IMR-90 (cell line): ENCODE measurements at regions not wholly inside any gene's neighbourhood (a gene's known extent, or its start where the extent isn't known, plus 50 kb on each side); places are given as distances from the start of the nearest gene placed in this dataset.

Source experiments
- ATAC-seq: fragments of 200-7000 bp; cut with Tn5 transposase; 2 replicates; pipeline ENCODE4 v1.9.1; 2020; ENCODE audit warnings: low read depth, mild to moderate bottlenecking, moderate library complexity
- BruUV-seq: library from RNA; stranded (reverse); fragments of 400-500 nt; replicated peaks from 2 replicates; lab custom pipeline; 2021; lab: Mats Ljungman, UMichigan
- CTCF ChIA-PET: fragments of 300-600 bp; formaldehyde crosslinking; extraction: SDS; loops from one replicate; lab custom pipeline; 2021; ENCODE audit warnings: antibody characterized with exemption; lab: Yijun Ruan, JAX
- POLR2A ChIA-PET: fragments of 300-600 bp; sonication (Branson Sonifier 250); formaldehyde crosslinking; loops from one replicate; lab custom pipeline; 2022; ENCODE audit warnings: antibody characterized with exemption; ENCODE audit not compliant: unreplicated experiment; lab: Charles Lee
- DNase-seq: peaks from one replicate; pipeline ENCODE4 v3.0.0; 2013
- H2AFZ ChIP-seq: replicated peaks from 2 replicates; pipeline ENCODE3; 2013; ENCODE audit warnings: low read length, mild to moderate bottlenecking; ENCODE audit not compliant: poor library complexity
- H2AK5ac ChIP-seq: 2 replicates; pipeline ENCODE4 v1.6.1; 2013; ENCODE audit warnings: low read depth, low read length, inconsistent platforms
- H2AK9ac ChIP-seq: replicated peaks from 2 replicates; pipeline ENCODE3; 2013; ENCODE audit warnings: mild to moderate bottlenecking, low read depth, low read length, moderate library complexity; ENCODE audit not compliant: poor library complexity
- H2BK120ac ChIP-seq: 2 replicates; pipeline ENCODE4 v1.6.1; 2013; ENCODE audit warnings: low read depth, low read length, inconsistent platforms
- H2BK15ac ChIP-seq: 3 replicates; pipeline ENCODE4 v1.6.1; 2013; ENCODE audit warnings: low read depth, low read length, inconsistent platforms
- H2BK20ac ChIP-seq: 2 replicates; pipeline ENCODE4 v1.6.1; 2013; ENCODE audit warnings: low read depth, mild to moderate bottlenecking, inconsistent platforms, low read length, moderate library complexity
- H2BK5ac ChIP-seq: 2 replicates; pipeline ENCODE4 v1.6.1; 2013; ENCODE audit warnings: mild to moderate bottlenecking, low read depth, low read length, inconsistent platforms; ENCODE audit not compliant: poor library complexity, severe bottlenecking
- H3K14ac ChIP-seq: replicated peaks from 2 replicates; pipeline ENCODE4 v1.6.1; 2013; ENCODE audit warnings: low read depth, low read length, inconsistent platforms
- H3K18ac ChIP-seq: 2 replicates; pipeline ENCODE4 v1.6.1; 2013; ENCODE audit warnings: low read depth, low read length, control low read depth
- H3K23ac ChIP-seq: 2 replicates; pipeline ENCODE4 v1.6.1; 2013; ENCODE audit warnings: low read depth, low read length, inconsistent platforms
- H3K27ac ChIP-seq: 2 replicates; pipeline ENCODE4 v1.5.1; 2013; ENCODE audit warnings: mild to moderate bottlenecking, control low read depth, low read length; ENCODE audit not compliant: insufficient read depth
- H3K27me3 ChIP-seq: 2 replicates; pipeline ENCODE4 v1.6.1; 2013; ENCODE audit warnings: low read length; ENCODE audit not compliant: control insufficient read depth, insufficient read depth
- H3K36me3 ChIP-seq: 2 replicates; pipeline ENCODE4 v1.6.1; 2013; ENCODE audit warnings: low read length, mixed read lengths; ENCODE audit not compliant: control insufficient read depth, insufficient read depth
- H3K4ac ChIP-seq: 2 replicates; pipeline ENCODE4 v1.6.1; 2013; ENCODE audit warnings: low read depth, low read length, inconsistent platforms
- H3K4me1 ChIP-seq: 2 replicates; pipeline ENCODE4 v1.6.1; 2013; ENCODE audit warnings: low read length, mixed read lengths; ENCODE audit not compliant: control insufficient read depth, insufficient read depth
- H3K4me2 ChIP-seq: 2 replicates; pipeline ENCODE4 v1.6.1; 2013; ENCODE audit warnings: low read depth, mild to moderate bottlenecking, control low read depth, low read length, moderate library complexity
- H3K4me3 ChIP-seq: 2 replicates; pipeline ENCODE4 v1.5.1; 2013; ENCODE audit warnings: low read depth, mild to moderate bottlenecking, control low read depth, low read length, moderate library complexity; ENCODE audit not compliant: insufficient read depth
- H3K56ac ChIP-seq: 2 replicates; pipeline ENCODE4 v1.6.1; 2013; ENCODE audit warnings: low read length, inconsistent platforms; ENCODE audit not compliant: insufficient read depth; ENCODE audit errors: extremely low read depth
- H3K79me1 ChIP-seq, 2 experiments: 2 replicates each; pipeline ENCODE4 v1.6.1; 2013; ENCODE audit warnings: low read length in 2 of 2, inconsistent platforms in 1 of 2, low read depth in 1 of 2
- H3K9ac ChIP-seq: 2 replicates; pipeline ENCODE4 v1.6.1; 2013; ENCODE audit warnings: low read depth, low read length, control low read depth
- H3K9me1 ChIP-seq: 2 replicates; pipeline ENCODE4 v1.6.1; 2013; ENCODE audit warnings: low read length, inconsistent platforms; ENCODE audit not compliant: insufficient read depth
- H3K9me3 ChIP-seq: 2 replicates; pipeline ENCODE4 v1.6.1; 2013; ENCODE audit warnings: low read length; ENCODE audit not compliant: control insufficient read depth, insufficient read depth
- H4K20me1 ChIP-seq: 2 replicates; pipeline ENCODE4 v1.6.1; 2013; ENCODE audit warnings: low read length, inconsistent platforms; ENCODE audit not compliant: insufficient read depth
- H4K5ac ChIP-seq: 2 replicates; pipeline ENCODE4 v1.6.1; 2013; ENCODE audit warnings: mild to moderate bottlenecking, low read depth, low read length, control low read depth
- H4K8ac ChIP-seq, 2 experiments: 2 replicates each; pipeline ENCODE4 v1.6.1; 2013; ENCODE audit warnings: low read depth in 2 of 2, low read length in 2 of 2, control low read depth in 1 of 2, inconsistent platforms in 1 of 2
- H4K91ac ChIP-seq: 2 replicates; pipeline ENCODE4 v1.6.1; 2013; ENCODE audit warnings: low read depth, low read length, inconsistent platforms; ENCODE audit not compliant: insufficient read depth
- BHLHE40 ChIP-seq: fragments of 150-350 bp; IDR thresholded peaks from 2 replicates; pipeline ENCODE4 v1.6.1; 2016; ENCODE audit warnings: mild to moderate bottlenecking, low read depth, low read length
- CEBPB ChIP-seq: IDR thresholded peaks from 2 replicates; pipeline ENCODE4 v1.6.1; 2012; ENCODE audit warnings: low read depth, low read length, improper control_type of control experiment
- CHD1 ChIP-seq: IDR thresholded peaks from 2 replicates; pipeline ENCODE4 v1.6.1; 2012; ENCODE audit warnings: low read depth, low read length, improper control_type of control experiment
- FOS ChIP-seq: fragments of 150-350 bp; IDR thresholded peaks from 2 replicates; pipeline ENCODE4 v1.6.1; 2016; ENCODE audit warnings: low read depth, low read length
- MAFK ChIP-seq: IDR thresholded peaks from 2 replicates; pipeline ENCODE4 v1.6.1; 2012; ENCODE audit warnings: low read depth, low read length, improper control_type of control experiment
- RCOR1 ChIP-seq: IDR thresholded peaks from 2 replicates; pipeline ENCODE4 v1.6.1; 2012; ENCODE audit warnings: mild to moderate bottlenecking, low read length, improper control_type of control experiment; ENCODE audit not compliant: insufficient replicate concordance
- SMC3 ChIP-seq: fragments of 150-350 bp; IDR thresholded peaks from 2 replicates; pipeline ENCODE4 v1.6.1; 2016; ENCODE audit warnings: low read depth, mild to moderate bottlenecking, antibody characterized with exemption, low read length, moderate library complexity
- dilution Hi-C: fragments of 300-500 bp; cut with HindIII; formaldehyde crosslinking; loops from one replicate; pipeline ENCODE4 v1.14.3; 2018; ENCODE audit warnings: low sequenced_read_pairs; ENCODE audit not compliant: unreplicated experiment
- in situ Hi-C: fragments of 300-500 bp; cut with MboI; formaldehyde crosslinking; loops from 3 replicates; pipeline ENCODE4 v1.14.3; 2019; ENCODE audit warnings: low sequenced_read_pairs, inconsistent platforms, mixed read lengths
- intact Hi-C: fragments of 100-400 bp; cut with micrococcal nuclease; formaldehyde crosslinking; loops from 2 replicates; pipeline ENCODE4 v1.10.0; 2022
- TF ChIP-seq, protein P1 (sequence below): fragments of 150-350 bp; IDR thresholded peaks from 2 replicates; pipeline ENCODE4 v1.6.1; 2017; ENCODE audit warnings: mild to moderate bottlenecking, antibody characterized with exemption, low read length, low read depth
- TF ChIP-seq, protein P2 (sequence below): conservative IDR thresholded peaks from 2 replicates; pipeline ENCODE4 v1.5.1; 2012; ENCODE audit warnings: mild to moderate bottlenecking, low read depth, low read length, improper control_type of control experiment

DNA sequence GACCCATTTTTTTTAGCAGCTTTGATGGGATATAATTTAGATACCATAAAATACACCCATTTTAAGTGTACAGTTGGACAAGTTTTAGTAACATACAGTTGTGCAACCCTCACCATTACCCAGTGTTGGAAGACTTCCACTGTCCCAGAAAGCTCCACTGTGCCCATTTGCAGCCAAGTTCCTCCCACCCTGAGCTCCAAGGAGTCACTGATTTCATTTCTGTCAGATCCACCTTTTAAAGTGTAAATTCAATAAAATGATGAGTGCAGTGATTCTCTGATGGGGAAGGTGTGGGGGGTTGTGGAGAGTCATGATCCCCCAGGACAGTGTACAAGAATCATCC, 93.2 kb upstream of the IGF1R start:
- H3K4me2 ChIP-seq: no peak overlapping the region
- H3K27me3 ChIP-seq: peaks cover 5% of the 10 kb centered on the region
- H2BK15ac ChIP-seq: no peak overlapping the region
- H3K27ac ChIP-seq: no peak overlapping the region
- H2AK9ac ChIP-seq: no peak overlapping the region
- no peaks in the 10 kb centered on the region for H3K36me3 ChIP-seq
- no peaks in the 10 kb centered on the region for H3K79me1 ChIP-seq
- no peak for DNase-seq
- H4K20me1 ChIP-seq: no peaks in the 10 kb centered on the region
- TF ChIP-seq CHD1 (no peak), CEBPB (no peak), FOS (no peak), SMC3 (no peak), BHLHE40 (no peak), MAFK (no peak), RCOR1 (no peak)
- TF ChIP-seq, protein P1, sequence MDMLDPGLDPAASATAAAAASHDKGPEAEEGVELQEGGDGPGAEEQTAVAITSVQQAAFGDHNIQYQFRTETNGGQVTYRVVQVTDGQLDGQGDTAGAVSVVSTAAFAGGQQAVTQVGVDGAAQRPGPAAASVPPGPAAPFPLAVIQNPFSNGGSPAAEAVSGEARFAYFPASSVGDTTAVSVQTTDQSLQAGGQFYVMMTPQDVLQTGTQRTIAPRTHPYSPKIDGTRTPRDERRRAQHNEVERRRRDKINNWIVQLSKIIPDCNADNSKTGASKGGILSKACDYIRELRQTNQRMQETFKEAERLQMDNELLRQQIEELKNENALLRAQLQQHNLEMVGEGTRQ: no peak
- TF ChIP-seq, protein P2, sequence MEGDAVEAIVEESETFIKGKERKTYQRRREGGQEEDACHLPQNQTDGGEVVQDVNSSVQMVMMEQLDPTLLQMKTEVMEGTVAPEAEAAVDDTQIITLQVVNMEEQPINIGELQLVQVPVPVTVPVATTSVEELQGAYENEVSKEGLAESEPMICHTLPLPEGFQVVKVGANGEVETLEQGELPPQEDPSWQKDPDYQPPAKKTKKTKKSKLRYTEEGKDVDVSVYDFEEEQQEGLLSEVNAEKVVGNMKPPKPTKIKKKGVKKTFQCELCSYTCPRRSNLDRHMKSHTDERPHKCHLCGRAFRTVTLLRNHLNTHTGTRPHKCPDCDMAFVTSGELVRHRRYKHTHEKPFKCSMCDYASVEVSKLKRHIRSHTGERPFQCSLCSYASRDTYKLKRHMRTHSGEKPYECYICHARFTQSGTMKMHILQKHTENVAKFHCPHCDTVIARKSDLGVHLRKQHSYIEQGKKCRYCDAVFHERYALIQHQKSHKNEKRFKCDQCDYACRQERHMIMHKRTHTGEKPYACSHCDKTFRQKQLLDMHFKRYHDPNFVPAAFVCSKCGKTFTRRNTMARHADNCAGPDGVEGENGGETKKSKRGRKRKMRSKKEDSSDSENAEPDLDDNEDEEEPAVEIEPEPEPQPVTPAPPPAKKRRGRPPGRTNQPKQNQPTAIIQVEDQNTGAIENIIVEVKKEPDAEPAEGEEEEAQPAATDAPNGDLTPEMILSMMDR: no peak
- H3K9me3 ChIP-seq: no peaks in the 10 kb centered on the region
- H3K4me3 ChIP-seq: no peak overlapping the region
- no peak overlapping the region for H2AK5ac ChIP-seq
- no peak overlapping the region for H4K5ac ChIP-seq
- intact Hi-C loops (no loop called here), in situ Hi-C loops (no loop called here), dilution Hi-C loops (no loop called here)
- no peak overlapping the region for H3K23ac ChIP-seq
- no peaks in the 10 kb centered on the region for H3K9me1 ChIP-seq
- H3K4ac ChIP-seq: no peak overlapping the region
- no peak overlapping the region for H2BK5ac ChIP-seq
- H2BK20ac ChIP-seq: no peak overlapping the region
- POLR2A ChIA-PET: no interaction called here
- no peak overlapping the region for H4K8ac ChIP-seq
- H3K14ac ChIP-seq: no peak overlapping the region
- H2AFZ ChIP-seq: no peak overlapping the region
- H3K9ac ChIP-seq: no peak overlapping the region
- CTCF ChIA-PET: no interaction called here
- no peaks in the 10 kb centered on the region for H3K4me1 ChIP-seq
- H3K56ac ChIP-seq: no peak overlapping the region
- BruUV-seq: no TSS peak
- no peak overlapping the region for H2BK120ac ChIP-seq
- no peak for ATAC-seq
- H3K18ac ChIP-seq: no peak overlapping the region
- H4K91ac ChIP-seq: no peak overlapping the region
